ENCODE measurements at regions not wholly inside any gene's neighbourhood (a gene's known extent, or its start where the extent isn't known, plus 50 kb on each side); places are given as distances from the start of the nearest gene placed in this dataset.

GRCh38 chr2:30367232-30368070, 79.6 kb upstream of the LCLAT1 start:
- DNase-seq (ENCODE audit: low read depth) = peak; percentile 75

GRCh38 chr2:30368258-30368657, 78.8 kb upstream of the LCLAT1 start:
- DNase-seq (ENCODE audit: low read depth) = peak; percentile 98
- H3K4me3 ChIP-seq (ENCODE audit: low read length) = no peak overlapping the region
- no peak for TF ChIP-seq CTCF (conservative IDR thresholded peaks at IDR 0.05; ENCODE audit: low read length)

More at GRCh38 chr2:30367232-30368070, 79.6 kb upstream of the LCLAT1 start:
- H3K4me3 ChIP-seq (ENCODE audit: low read length) = no peak overlapping the region
- no peak for TF ChIP-seq CTCF (conservative IDR thresholded peaks at IDR 0.05; ENCODE audit: low read length)

GRCh38 chr2:30371028-30371689, 75.9 kb upstream of the LCLAT1 start:
- no peak for TF ChIP-seq CTCF (conservative IDR thresholded peaks at IDR 0.05; ENCODE audit: low read length)
- H3K4me3 ChIP-seq (ENCODE audit: low read length) = no peak overlapping the region
- peak; percentile 40 for DNase-seq (ENCODE audit: low read depth)

- peak; percentile 98 for DNase-seq (ENCODE audit: low read depth)
- no peak for TF ChIP-seq CTCF (conservative IDR thresholded peaks at IDR 0.05; ENCODE audit: low read length)
- H3K4me3 ChIP-seq (ENCODE audit: low read length) = no peak overlapping the region
Observed at GRCh38 chr2:30371772-30372373, 75.2 kb upstream of the LCLAT1 start.

- DNase-seq (ENCODE audit: low read depth) = peak; percentile 68
- H3K4me3 ChIP-seq (ENCODE audit: low read length) = no peak overlapping the region
- no peak for TF ChIP-seq CTCF (conservative IDR thresholded peaks at IDR 0.05; ENCODE audit: low read length)
Observed at GRCh38 chr2:30372826-30373225, 74.2 kb upstream of the LCLAT1 start.

GRCh38 chr2:30373881-30374302, 73.2 kb upstream of the LCLAT1 start:
- TF ChIP-seq CTCF (conservative IDR thresholded peaks at IDR 0.05; ENCODE audit: low read length) = peak; percentile 26
- H3K4me3 ChIP-seq (ENCODE audit: low read length) = no peak overlapping the region
- peak; percentile 84 for DNase-seq (ENCODE audit: low read depth)
